ENCODE measurements at regions not wholly inside any gene's neighbourhood (a gene's known extent, or its start where the extent isn't known, plus 50 kb on each side); places are given as distances from the start of the nearest gene placed in this dataset.

DNA sequence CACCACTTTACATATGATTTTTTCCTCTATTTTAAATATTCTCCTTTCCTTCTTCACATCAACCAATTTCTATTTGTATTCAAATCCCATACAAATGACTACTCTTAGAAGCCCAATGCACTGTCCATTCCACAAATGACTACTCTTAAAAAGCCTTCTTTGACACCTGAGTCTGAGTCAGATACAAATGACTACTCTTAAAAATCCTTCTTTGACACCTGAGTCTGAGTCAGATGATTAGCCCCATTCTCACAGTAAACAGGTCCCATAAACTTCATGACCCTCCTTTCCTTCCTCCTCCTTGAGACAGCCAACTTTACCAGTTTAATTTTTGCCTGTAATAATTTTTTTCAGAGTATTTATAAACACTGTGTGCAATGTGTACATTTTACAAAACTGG, 231.3 kb upstream of the USP25 start:
- H3K27me3 ChIP-seq, result no peaks in the 10 kb centered on the region
- H3K9me3 ChIP-seq, result no peaks in the 10 kb centered on the region
- H3K27ac ChIP-seq, result no peak overlapping the region
- H3K4me3 ChIP-seq, result no peak overlapping the region
- H3K36me3 ChIP-seq, result no peaks in the 10 kb centered on the region
- H3K4me1 ChIP-seq, result no peaks in the 10 kb centered on the region
- no peak overlapping the region for H3K9ac ChIP-seq (ENCODE audit: low read depth in 2 of 2, low read length in 2 of 2)
- TF ChIP-seq, protein P1, sequence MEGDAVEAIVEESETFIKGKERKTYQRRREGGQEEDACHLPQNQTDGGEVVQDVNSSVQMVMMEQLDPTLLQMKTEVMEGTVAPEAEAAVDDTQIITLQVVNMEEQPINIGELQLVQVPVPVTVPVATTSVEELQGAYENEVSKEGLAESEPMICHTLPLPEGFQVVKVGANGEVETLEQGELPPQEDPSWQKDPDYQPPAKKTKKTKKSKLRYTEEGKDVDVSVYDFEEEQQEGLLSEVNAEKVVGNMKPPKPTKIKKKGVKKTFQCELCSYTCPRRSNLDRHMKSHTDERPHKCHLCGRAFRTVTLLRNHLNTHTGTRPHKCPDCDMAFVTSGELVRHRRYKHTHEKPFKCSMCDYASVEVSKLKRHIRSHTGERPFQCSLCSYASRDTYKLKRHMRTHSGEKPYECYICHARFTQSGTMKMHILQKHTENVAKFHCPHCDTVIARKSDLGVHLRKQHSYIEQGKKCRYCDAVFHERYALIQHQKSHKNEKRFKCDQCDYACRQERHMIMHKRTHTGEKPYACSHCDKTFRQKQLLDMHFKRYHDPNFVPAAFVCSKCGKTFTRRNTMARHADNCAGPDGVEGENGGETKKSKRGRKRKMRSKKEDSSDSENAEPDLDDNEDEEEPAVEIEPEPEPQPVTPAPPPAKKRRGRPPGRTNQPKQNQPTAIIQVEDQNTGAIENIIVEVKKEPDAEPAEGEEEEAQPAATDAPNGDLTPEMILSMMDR (IDR thresholded peaks at IDR 0.05), result no peak
- no peak for DNase-seq
- intact Hi-C loops (cut with DNase I), result no loop called here

GRCh38 chr21:15506086-15506485, 223.7 kb upstream of the USP25 start:
- Histone ChIP-seq H3K9me3 (no peaks in the 10 kb centered on the region), H3K4me1 (no peaks in the 10 kb centered on the region), H3K36me3 (no peaks in the 10 kb centered on the region), H3K9ac (ENCODE audit: low read depth in 2 of 2, low read length in 2 of 2) (no peak overlapping the region), H3K27me3 (no peaks in the 10 kb centered on the region), H3K4me3 (no peak overlapping the region), H3K27ac (no peak overlapping the region)
- no peak for DNase-seq
- intact Hi-C loops (cut with DNase I), result no loop called here
- TF ChIP-seq, protein P1 (IDR thresholded peaks at IDR 0.05), result no peak

- no peaks in the 10 kb centered on the region for H3K4me1 ChIP-seq
- no peaks in the 10 kb centered on the region for H3K36me3 ChIP-seq
- H3K27me3 ChIP-seq, result no peaks in the 10 kb centered on the region
- DNase-seq, result no peak
- no peaks in the 10 kb centered on the region for H3K9me3 ChIP-seq
- no peak overlapping the region for H3K27ac ChIP-seq
- no peak overlapping the region for H3K9ac ChIP-seq (ENCODE audit: low read depth in 2 of 2, low read length in 2 of 2)
- no peak overlapping the region for H3K4me3 ChIP-seq
- TF ChIP-seq, protein P1 (IDR thresholded peaks at IDR 0.05), result no peak
- intact Hi-C loops (cut with DNase I), result no loop called here
These were observed 221.2 kb upstream of the USP25 start for GRCh38 chr21:15508554-15508953.

- peaks cover 3% of the 10 kb centered on the region for H3K4me1 ChIP-seq
- no peaks in the 10 kb centered on the region for H3K9me3 ChIP-seq
- H3K27me3 ChIP-seq, result no peaks in the 10 kb centered on the region
- intact Hi-C loops (cut with DNase I), result no loop called here
- peak; percentile 36 for DNase-seq
- no peak overlapping the region for H3K9ac ChIP-seq (ENCODE audit: low read depth in 2 of 2, low read length in 2 of 2)
- no peak overlapping the region for H3K27ac ChIP-seq
- H3K4me3 ChIP-seq, result no peak overlapping the region
- TF ChIP-seq, protein P1 (IDR thresholded peaks at IDR 0.05), result no peak
- H3K36me3 ChIP-seq, result no peaks in the 10 kb centered on the region
These were observed 215.5 kb upstream of the USP25 start for GRCh38 chr21:15514073-15514946.

DNA sequence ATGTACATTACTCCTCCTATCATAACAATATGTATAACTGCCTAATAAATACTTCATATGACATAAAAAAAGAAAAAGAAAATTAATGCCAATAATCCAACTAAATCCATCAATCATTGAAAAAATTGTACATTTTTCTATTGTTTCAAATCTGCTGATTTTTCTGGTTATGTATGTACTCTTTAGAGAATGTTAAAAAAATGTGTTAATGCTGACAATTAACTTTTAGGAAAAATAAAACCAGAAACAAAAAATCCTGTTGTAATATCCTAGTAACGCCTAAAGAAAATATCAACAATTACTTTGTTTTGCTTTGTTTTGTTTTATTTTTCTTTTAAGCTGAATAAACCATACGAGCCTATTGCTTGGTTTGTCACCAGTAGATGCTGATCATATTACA, 213.9 kb upstream of the USP25 start:
- Histone ChIP-seq H3K9ac (ENCODE audit: low read depth in 2 of 2, low read length in 2 of 2) (no peak overlapping the region), H3K4me1 (peaks cover 3% of the 10 kb centered on the region), H3K9me3 (no peaks in the 10 kb centered on the region), H3K4me3 (no peak overlapping the region), H3K27ac (no peak overlapping the region), H3K27me3 (no peaks in the 10 kb centered on the region), H3K36me3 (no peaks in the 10 kb centered on the region)
- intact Hi-C loops (cut with DNase I), result no loop called here
- TF ChIP-seq, protein P1 (IDR thresholded peaks at IDR 0.05), result no peak
- no peak for DNase-seq

All from colonic mucosa (tissue), 4 donors.